Loucy (cell line): ENCODE measurements at regions not wholly inside any gene's neighbourhood (a gene's known extent, or its start where the extent isn't known, plus 50 kb on each side); places are given as distances from the start of the nearest gene placed in this dataset.

Experiments
- H2AFZ ChIP-seq: fragments of 200-600 bp; sonication (generic); 2 replicates; pipeline ENCODE4 v1.6.0; 2016; ENCODE audit warnings: antibody characterized with exemption, mild to moderate bottlenecking, low read length, moderate library complexity
- H3F3A ChIP-seq: fragments of 200-600 bp; 2 replicates; pipeline ENCODE4 v1.6.0; 2016; ENCODE audit warnings: antibody characterized with exemption, low read depth, mild to moderate bottlenecking
- H3K27me3 ChIP-seq: fragments of 200-600 bp; sonication (generic); 2 replicates; pipeline ENCODE4 v1.6.1; 2014; ENCODE audit warnings: low read length, mild to moderate bottlenecking; ENCODE audit not compliant: insufficient read depth, poor library complexity, severe bottlenecking
- H3K36me3 ChIP-seq: fragments of 200-600 bp; sonication (generic); 2 replicates; pipeline ENCODE4 v1.6.1; 2016; ENCODE audit warnings: low read length; ENCODE audit not compliant: insufficient read depth
- H3K4me1 ChIP-seq: fragments of 200-600 bp; sonication (generic); 2 replicates; pipeline ENCODE4 v1.5.1; 2014; ENCODE audit warnings: low read length, mild to moderate bottlenecking; ENCODE audit not compliant: insufficient read depth, poor library complexity, severe bottlenecking
- H3K4me2 ChIP-seq: fragments of 200-600 bp; sonication (generic); 2 replicates; pipeline ENCODE4 v1.6.0; 2014; ENCODE audit warnings: antibody characterized with exemption, low read length, low read depth, mild to moderate bottlenecking; ENCODE audit not compliant: poor library complexity, severe bottlenecking
- H3K4me3 ChIP-seq: fragments of 200-600 bp; sonication (generic); 2 replicates; pipeline ENCODE4 v1.5.1; 2014; ENCODE audit warnings: low read length, mild to moderate bottlenecking, mixed read lengths; ENCODE audit not compliant: poor library complexity, severe bottlenecking
- H3K79me2 ChIP-seq: fragments of 200-600 bp; sonication (generic); 2 replicates; pipeline ENCODE4 v1.6.1; 2014; ENCODE audit warnings: low read length; ENCODE audit not compliant: insufficient read depth
- H3K9ac ChIP-seq: fragments of 200-600 bp; sonication (generic); 2 replicates; pipeline ENCODE4 v1.6.0; 2014; ENCODE audit warnings: mild to moderate bottlenecking, low read depth, low read length, moderate library complexity; ENCODE audit not compliant: poor library complexity, severe bottlenecking
- H3K9me2 ChIP-seq: fragments of 200-600 bp; sonication (generic); replicated peaks from 2 replicates; pipeline ENCODE4 v1.6.1; 2016; ENCODE audit warnings: low read depth, low read length, mixed read lengths
- H3K9me3 ChIP-seq: fragments of 200-600 bp; sonication (generic); 2 replicates; pipeline ENCODE4 v1.6.1; 2014; ENCODE audit warnings: mild to moderate bottlenecking, antibody characterized with exemption, low read length, low read depth; ENCODE audit not compliant: insufficient read depth
- H4K20me1 ChIP-seq: fragments of 200-600 bp; sonication (generic); 2 replicates; pipeline ENCODE4 v1.6.0; 2014; ENCODE audit warnings: antibody characterized with exemption, low read length, mild to moderate bottlenecking; ENCODE audit not compliant: insufficient read depth, poor library complexity, severe bottlenecking
- EZH2phosphoT487 ChIP-seq: fragments of 200-600 bp; IDR thresholded peaks from 2 replicates; pipeline ENCODE4 v1.6.1; 2018; ENCODE audit warnings: antibody characterized with exemption, mild to moderate bottlenecking, moderate library complexity, borderline replicate concordance
- TF ChIP-seq, protein P1 (sequence below): fragments of 200-600 bp; sonication (generic); conservative IDR thresholded peaks from 2 replicates; pipeline ENCODE4 v1.5.1; 2014; ENCODE audit warnings: mild to moderate bottlenecking, antibody characterized with exemption, low read length

DNA sequence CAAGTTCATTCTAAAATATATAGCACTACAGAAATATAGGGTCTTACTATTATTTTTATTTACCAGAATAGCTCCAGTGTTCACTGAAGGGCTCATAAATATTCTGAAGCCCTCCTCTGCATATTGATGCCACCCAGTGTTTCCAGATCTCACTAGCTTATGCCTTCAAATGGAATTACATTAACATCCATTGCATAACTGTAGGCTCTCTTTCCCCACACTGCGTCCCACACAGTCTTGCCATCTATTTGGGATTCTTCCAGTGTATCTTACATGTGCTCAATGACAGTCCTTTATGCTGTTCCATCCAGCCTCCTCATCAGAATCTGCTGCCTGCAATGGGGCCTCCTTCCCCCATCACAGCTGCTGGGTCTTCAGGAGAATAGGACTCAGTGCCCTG lies 137.2 kb downstream of the CYSLTR2 start:
- no peaks in the 10 kb centered on the region for H3K79me2 ChIP-seq
- TF ChIP-seq, protein P1, sequence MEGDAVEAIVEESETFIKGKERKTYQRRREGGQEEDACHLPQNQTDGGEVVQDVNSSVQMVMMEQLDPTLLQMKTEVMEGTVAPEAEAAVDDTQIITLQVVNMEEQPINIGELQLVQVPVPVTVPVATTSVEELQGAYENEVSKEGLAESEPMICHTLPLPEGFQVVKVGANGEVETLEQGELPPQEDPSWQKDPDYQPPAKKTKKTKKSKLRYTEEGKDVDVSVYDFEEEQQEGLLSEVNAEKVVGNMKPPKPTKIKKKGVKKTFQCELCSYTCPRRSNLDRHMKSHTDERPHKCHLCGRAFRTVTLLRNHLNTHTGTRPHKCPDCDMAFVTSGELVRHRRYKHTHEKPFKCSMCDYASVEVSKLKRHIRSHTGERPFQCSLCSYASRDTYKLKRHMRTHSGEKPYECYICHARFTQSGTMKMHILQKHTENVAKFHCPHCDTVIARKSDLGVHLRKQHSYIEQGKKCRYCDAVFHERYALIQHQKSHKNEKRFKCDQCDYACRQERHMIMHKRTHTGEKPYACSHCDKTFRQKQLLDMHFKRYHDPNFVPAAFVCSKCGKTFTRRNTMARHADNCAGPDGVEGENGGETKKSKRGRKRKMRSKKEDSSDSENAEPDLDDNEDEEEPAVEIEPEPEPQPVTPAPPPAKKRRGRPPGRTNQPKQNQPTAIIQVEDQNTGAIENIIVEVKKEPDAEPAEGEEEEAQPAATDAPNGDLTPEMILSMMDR = no peak
- TF ChIP-seq EZH2phosphoT487 = no peak
- no peak overlapping the region for H2AFZ ChIP-seq
- no peaks in the 10 kb centered on the region for H4K20me1 ChIP-seq
- H3K9ac ChIP-seq = no peak overlapping the region
- no peaks in the 10 kb centered on the region for H3K36me3 ChIP-seq
- no peaks in the 10 kb centered on the region for H3F3A ChIP-seq
- H3K9me3 ChIP-seq = no peaks in the 10 kb centered on the region
- H3K27me3 ChIP-seq = no peaks in the 10 kb centered on the region
- H3K4me2 ChIP-seq = no peak overlapping the region
- no peaks in the 10 kb centered on the region for H3K9me2 ChIP-seq
- no peak overlapping the region for H3K4me3 ChIP-seq
- no peaks in the 10 kb centered on the region for H3K4me1 ChIP-seq

- Histone ChIP-seq H3K9ac (no peak overlapping the region), H3K4me1 (no peaks in the 10 kb centered on the region), H3F3A (no peaks in the 10 kb centered on the region), H4K20me1 (no peaks in the 10 kb centered on the region), H2AFZ (no peak overlapping the region), H3K9me3 (no peaks in the 10 kb centered on the region), H3K4me2 (no peak overlapping the region), H3K36me3 (no peaks in the 10 kb centered on the region), H3K27me3 (no peaks in the 10 kb centered on the region), H3K79me2 (no peaks in the 10 kb centered on the region), H3K9me2 (no peaks in the 10 kb centered on the region), H3K4me3 (no peak overlapping the region)
- TF ChIP-seq EZH2phosphoT487 = no peak
- TF ChIP-seq, protein P1 = no peak
Measured at GRCh38 chr13:48797127-48797526, 143.4 kb downstream of the CYSLTR2 start.

DNA sequence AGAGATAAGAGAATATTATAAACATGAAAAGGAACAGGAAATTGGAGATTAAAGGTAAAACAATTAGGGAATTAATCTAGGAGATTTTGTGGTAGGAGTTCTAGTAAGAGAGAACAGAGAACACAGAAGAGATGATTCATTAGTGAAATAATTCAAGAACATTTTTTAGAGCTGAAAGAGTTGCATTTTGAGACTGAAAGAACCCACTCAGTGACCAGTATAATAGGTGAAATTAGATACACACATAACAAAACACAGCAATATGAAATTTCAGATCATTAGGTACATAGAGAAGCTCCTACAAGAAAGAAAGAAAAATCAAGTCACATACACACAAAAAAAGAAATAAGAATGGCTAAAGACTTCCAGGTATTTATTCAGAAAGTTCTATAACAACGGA lies 144.0 kb downstream of the CYSLTR2 start:
- H3K36me3 ChIP-seq = no peaks in the 10 kb centered on the region
- H3K4me3 ChIP-seq = no peak overlapping the region
- H2AFZ ChIP-seq = no peak overlapping the region
- H3K27me3 ChIP-seq = no peaks in the 10 kb centered on the region
- TF ChIP-seq EZH2phosphoT487 = no peak
- TF ChIP-seq, protein P1 = no peak
- H3K79me2 ChIP-seq = no peaks in the 10 kb centered on the region
- H3F3A ChIP-seq = no peaks in the 10 kb centered on the region
- no peaks in the 10 kb centered on the region for H3K9me2 ChIP-seq
- no peaks in the 10 kb centered on the region for H3K9me3 ChIP-seq
- H3K4me1 ChIP-seq = no peaks in the 10 kb centered on the region
- H3K9ac ChIP-seq = no peak overlapping the region
- no peaks in the 10 kb centered on the region for H4K20me1 ChIP-seq
- no peak overlapping the region for H3K4me2 ChIP-seq
